ACHN (cell line): ENCODE measurements at regions not wholly inside any gene's neighbourhood (a gene's known extent, or its start where the extent isn't known, plus 50 kb on each side); places are given as distances from the start of the nearest gene placed in this dataset.
"Not testable (repeated sequence)": the region's sequence is repeated elsewhere in the genome, so short reads cannot be mapped to it uniquely, and the experiment has no call there.

ENCODE experiments used
- DNase-seq: peaks from one replicate; pipeline ENCODE4 v3.0.0-alpha.2; 2015
- in situ Hi-C: cut with HindIII; loops from 2 replicates; pipeline ENCODE4 v1.10.0; 2017; ENCODE audit warnings: low sequenced_read_pairs, low pct_ligation_motif_present, low pct_unique_long_range_greater_than_20kb

DNA sequence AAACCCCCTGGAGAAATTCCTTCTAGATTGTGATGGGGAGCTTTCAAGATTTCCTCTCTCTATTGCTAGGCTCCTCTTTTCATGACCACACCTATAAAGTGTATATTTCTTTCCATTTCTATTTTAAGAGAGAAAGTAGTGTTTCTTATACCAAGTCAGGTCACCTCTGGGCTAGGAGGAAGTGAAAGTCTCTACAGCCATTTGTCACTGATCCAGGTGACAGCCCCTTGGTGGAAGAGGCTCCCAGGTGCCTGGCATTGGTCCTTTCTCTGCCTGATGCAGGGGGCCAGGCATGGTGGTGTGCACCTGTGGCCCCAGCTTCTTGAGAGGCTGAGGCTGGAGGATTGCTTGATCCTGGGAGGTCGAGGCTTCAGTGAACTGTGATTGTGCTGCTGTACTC lies 64.7 kb downstream of the DHCR7 start:
- DNase-seq, result no peak

DNA sequence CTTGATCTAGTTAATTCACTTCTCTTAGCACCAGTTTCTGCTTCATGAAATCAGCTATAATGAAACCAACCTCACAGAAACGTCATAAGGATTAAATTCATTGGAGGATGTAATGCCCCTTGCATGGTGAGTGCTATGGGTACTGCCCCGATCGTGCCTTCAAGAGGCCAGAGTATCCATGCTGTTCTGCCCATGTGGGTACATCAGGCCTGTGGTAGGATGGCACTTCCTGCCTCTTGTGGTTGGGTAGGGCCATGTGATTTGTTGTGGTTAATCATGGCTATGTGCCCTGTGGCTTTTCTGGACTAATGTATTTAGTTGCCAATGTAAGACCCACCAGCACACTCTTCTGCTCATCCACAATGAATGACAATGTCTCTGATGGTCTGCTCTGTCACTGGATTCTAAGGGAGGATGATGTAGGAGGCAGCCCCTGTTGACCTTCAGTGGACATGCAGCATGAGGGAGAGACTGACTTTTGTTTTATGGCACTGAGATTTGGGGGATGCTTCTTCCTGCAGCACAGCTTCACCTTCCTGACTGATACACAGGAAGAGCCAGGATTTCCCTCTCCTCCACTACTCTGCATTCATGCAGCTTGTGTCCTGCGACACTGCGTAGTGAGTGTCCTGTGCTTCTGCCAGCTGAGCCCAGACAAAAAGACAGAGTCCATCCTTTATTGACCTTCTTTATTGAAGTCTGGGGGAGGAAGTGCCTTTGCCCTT lies 66.2 kb downstream of the DHCR7 start:
- in situ Hi-C loops, result no loop called here
- no peak for DNase-seq

More for the DNA sequence above, 64.7 kb downstream of the DHCR7 start:
- in situ Hi-C loops, result no loop called here

DNA sequence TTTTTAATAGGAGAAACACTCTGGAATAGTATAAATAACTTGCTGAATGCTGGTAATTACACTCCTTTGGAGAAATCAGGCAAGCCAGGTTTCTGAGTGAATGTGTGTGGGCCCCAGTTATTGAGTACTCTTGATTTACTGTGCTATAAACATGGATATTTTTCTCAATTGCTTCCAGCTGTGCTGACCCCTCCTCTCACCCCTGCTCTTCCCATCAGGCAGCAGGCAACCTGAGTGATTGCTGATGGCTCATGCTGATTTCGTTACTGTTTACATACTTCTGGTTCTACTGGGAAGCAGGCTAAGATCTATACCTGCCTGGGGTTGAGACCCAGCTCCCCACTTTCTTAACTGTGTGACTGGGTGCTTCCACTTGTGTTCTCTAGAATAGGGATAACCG lies 68.5 kb downstream of the DHCR7 start:
- in situ Hi-C loops, result no loop called here
- DNase-seq, result no peak

DNA sequence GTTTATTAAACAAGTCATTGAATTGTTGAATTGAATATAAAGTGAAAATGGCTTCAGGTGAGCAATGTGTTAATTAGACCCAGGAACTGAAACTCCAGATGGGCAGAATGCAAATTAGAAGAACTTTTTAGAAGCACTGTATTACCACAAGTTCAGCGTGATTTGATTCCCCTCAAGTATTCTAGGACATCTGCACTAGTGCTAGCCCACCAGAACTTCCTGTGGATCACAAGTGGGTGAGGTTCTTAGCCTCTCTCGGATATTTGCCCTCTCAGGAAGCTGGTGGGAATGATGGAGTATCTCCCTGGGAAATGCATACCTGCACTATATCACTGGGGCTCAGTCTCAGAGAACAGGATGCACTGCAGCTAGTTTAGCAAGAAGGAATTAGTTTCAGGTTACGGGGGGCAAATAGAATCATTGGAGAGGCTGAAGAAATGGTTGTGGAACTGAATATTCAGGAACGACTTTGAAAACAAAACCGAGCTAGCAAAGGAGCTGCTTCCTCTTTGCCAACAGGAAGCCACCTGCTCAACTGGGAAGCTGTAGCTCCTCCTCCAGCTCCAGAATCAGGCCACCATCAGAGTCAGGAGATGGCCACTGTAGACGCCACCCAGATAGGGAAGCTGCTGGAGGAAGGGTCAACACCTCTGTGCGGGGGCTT lies 74.3 kb downstream of the DHCR7 start:
- no peak for DNase-seq
- in situ Hi-C loops, result no loop called here

DNA sequence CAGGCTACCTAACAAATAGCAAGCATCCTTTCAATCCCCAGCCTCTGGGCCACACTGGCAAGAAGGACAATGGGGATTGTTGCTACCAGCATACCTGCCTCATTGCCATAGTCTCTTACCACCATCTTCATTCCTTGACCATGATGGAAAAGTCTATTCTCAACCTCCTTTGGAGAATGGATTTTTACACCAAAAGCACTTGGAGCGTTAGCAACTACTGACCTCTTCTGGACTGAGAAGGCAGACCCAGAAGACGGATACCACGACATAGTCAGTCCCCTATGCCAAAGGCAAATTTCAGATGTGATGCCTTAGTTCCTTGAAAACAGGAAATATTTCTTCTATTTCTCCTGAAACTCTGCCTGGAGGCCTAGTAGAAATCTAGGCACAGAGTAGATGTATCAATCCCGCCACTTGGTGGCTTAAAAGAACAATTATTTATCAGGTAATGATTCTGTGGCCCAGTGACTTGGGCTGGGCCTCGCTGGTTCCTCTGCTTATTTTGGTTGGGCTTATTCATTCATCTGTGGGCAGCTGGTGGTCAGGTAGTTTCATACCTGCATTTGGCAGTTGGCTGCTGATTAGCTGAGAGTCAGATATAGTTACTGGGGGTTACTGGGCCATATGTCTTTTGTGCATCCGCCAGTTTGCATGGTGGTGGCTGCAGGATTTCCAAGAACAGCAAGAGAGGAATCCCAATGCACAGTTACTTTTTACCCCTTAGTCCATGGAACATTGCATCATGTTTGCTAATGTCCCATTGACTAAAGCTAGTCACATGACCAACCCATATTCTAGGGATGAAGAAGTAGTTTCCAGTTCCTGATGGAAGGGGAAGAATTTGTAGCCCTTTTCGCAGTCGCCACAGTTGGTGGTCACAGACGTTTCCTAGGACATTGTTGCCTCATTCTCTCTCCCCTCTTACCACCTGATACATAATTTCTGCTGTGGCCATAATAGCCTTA lies 75.2 kb downstream of the DHCR7 start:
- in situ Hi-C loops, result no loop called here
- DNase-seq, result peak; percentile 53

DNA sequence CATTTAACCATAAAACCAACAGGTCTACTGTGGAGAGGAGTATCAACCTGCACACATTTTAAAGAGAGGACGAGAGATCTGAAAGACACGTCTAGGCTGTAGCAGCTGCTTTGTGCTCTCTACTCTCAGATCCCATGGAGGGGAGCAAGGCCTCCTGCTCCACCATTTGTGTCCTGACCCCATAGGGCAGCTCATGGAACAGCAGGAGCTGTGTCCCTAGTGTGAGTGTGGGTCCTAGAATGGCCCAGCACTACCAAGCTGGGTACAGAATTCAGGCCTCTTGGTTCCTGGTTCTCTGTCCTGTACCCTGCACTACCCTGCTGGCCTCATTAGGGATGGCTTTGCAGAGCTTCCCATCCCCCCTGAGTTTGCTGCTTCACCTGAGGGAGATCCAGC lies 76.5 kb downstream of the DHCR7 start:
- in situ Hi-C loops, result no loop called here
- DNase-seq, result no peak

DNA sequence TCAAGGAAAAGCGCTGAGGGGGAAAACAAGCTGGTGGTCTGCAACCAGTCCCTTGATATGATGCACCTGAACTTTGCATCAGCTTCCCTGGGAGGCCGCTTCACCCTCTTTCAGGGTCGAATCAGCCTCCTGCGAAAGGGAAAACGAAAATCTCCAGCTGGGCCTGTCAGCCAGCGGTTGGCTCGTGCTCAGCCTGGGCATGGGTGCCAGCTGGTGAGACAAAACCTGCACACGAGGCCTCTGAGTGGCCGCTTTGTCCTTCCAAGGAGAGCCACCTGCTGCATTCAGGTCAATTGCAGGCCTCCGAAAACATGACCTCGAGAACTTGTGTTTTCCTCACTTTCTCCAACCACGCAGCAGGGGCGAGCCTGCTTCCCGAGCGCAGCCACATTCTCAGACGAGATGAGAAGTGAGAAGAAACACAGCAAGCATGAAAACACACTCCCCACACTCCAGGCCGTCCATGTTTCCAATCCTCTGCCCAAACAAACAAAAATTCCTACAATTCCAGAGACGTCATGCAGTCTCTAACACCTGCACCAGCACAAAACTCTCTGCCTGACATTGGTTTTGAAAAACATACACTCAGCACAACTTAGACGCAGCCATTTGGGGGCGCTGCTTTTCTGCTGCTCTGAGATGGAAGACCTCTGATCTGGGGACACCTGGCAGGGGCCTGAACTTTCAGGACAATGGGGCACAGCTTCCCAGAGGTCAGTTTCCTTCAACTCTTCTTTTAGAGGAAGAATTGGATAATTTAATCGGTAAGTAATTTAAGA lies 77.1 kb downstream of the DHCR7 start:
- no peak for DNase-seq
- in situ Hi-C loops, result no loop called here

DNA sequence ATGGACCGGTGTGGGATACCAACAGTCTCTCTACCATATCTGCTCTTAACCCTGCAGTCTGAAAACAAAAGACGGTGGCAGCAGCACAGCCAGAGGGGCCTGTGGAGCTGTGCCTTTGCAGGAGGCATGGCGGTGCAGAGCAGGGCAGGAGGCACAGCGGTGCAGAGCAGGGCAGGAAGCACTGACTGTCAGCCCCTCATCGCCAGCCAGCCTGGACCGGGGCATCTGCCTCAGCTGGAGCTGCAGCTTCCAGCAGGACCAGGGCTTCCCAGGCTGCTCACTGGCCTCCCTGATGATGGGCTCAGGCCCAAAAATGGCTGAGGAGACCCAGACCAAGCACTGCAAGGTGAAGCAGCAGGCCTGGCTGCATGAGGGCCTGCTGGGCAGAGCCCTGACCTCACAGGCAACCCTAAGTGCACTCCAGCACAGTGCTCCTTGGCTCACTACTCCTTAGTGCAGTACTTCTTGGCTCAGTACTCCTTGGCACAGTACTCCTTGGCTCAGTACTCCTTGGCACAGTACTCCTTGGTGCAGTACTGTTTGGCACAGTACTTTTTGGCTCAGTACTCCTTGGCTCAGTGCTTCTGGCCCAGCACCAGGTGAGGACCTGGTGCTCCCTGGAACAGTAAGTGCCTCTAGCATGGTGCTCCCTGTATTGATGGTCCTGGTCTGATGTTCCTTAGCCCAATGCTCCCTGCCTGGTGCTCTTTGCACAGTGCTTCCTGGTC lies 78.0 kb downstream of the DHCR7 start:
- DNase-seq, result no peak
- in situ Hi-C loops, result no loop called here

DNA sequence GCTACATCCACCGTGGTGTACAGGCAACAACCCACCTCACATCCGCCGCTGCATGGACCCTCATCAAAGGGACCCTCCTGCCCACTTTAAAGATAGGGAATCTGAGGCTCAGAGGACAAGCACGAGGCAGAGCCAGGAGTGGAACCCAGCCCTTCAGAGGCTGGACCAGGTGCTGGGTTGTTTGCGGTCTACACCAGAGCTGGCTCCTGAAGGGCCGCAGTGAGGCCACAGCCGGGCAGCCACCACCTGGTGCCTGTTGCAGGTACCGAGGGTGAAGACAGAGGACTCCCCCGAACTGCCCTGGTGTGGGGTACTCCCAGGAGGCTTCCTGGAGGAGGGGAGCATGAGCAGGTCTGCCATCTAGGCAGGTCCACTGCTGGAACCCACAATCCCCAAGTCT lies 78.8 kb downstream of the DHCR7 start:
- in situ Hi-C loops, result no loop called here
- no peak for DNase-seq

DNA sequence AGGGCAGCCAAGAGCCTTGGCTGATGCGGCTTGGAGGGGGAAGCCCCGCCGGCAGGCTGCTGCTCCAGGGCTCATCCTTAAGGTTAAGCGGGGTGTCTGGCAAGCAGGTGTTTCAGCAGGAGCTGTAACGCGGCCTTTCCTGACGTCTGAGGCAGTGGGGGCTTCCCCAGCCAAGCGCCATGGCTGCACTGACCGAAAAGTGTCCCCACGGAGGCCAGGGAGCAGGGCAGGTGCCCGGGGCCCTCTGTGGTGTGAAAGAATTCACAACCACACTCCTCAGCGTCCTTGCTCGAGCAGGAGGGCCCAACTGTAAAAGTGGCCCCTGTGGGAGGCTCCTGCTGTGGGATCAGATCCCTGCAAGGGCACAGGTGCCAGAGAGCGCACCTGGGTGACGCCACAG lies 79.2 kb downstream of the DHCR7 start:
- DNase-seq, result no peak
- in situ Hi-C loops, result no loop called here

DNA sequence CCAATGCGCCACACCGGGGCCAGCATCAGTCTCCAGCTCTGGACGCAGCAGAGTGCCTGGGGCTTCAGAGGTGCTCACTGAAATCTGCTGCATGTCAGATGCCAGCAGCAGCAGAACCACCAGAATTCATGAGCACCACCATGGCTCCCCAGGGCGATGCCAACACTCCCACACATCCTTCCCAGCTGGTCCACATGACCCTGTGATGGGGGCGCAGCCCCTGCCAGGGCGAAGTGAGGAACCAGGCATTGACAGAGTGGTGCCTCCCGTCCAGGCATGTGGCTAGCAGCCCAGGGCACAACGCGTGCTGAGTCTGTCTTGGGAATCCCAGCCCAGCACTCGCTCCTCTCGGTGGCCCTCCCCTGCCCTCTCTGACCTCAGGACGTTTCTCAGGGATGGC lies 80.4 kb downstream of the DHCR7 start:
- DNase-seq, result no peak
- in situ Hi-C loops, result no loop called here

DNA sequence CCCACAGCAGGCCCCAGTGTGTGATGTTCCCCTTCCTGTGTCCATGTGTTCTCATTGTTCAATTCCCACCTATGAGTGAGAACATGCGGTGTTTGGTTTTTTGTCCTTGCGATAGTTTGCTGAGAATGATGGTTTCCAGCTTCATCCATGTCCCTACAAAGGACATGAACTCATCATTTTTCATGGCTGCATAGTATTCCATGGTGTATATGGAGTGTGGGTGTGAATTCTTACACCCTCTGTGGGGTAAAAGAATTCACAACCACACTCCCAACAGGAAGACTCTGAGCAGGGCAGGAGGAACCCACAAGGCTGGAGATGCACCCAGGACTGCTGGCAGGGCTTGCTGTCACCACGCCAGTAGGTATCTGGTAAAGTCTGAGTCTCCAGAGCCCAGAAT lies 80.9 kb downstream of the DHCR7 start:
- in situ Hi-C loops, DNase-seq: not testable (repeated sequence)

DNA sequence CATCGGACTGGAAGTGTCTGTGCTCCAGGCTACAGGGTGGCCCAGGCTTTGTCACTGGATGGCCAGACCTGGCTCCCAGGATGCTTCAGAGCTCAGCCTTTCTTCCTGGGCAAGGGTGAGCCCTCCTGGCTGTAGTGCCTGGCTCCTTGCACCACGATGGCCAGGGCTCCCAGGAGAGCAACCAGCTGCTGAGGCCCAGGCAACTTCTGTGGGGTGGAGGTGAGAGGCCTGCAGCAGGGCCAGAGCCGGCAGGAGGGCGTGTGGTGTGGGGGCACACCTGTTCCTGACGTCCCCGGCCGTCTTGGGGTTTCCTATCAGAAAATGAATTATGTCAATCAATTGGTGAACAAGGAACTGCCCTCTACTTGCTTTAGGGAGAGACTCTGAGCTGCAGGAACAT lies 82.1 kb downstream of the DHCR7 start:
- no peak for DNase-seq
- in situ Hi-C loops, result no loop called here

DNA sequence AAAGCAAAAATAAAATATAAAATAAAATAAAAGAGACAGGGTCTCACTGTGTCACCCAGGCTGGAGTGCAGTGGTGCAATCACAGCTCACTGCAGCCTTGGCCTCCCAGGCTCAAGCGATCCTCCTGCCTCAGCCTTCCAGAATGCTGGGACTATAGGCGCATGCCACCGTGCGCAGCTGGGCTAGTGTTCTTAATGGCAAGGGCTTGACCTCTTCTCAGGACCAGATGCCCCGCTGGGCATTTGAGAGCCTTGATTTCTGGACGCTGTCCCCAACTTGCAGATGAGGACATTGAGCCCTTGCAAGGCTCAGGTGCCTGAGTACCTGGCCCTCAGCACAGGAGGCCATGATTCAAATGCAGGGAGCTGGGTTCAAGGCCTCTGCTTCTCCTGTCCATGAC lies 82.6 kb downstream of the DHCR7 start:
- no peak for DNase-seq
- in situ Hi-C loops, result no loop called here

DNA sequence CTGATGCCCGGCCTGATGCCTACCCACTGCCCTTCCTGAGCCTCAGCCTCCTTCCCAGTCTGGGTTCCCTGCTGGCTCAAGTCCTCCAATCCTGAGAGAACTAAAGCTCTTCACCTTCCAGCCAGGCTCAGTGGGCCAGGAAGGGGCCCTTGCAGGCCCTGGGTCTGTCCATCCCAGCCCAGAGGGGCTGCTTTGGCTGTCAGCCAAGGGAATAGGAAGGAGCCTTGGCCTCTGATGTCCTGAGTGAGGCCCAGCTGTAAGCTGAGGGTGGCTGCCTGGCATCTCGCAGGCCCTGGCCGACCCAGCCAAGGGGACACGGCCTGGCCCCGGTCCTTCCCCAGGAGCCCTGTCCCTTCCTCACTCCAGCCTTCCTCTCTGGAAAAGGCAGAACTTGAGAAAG lies 83.4 kb downstream of the DHCR7 start:
- no peak for DNase-seq
- in situ Hi-C loops, result no loop called here

DNA sequence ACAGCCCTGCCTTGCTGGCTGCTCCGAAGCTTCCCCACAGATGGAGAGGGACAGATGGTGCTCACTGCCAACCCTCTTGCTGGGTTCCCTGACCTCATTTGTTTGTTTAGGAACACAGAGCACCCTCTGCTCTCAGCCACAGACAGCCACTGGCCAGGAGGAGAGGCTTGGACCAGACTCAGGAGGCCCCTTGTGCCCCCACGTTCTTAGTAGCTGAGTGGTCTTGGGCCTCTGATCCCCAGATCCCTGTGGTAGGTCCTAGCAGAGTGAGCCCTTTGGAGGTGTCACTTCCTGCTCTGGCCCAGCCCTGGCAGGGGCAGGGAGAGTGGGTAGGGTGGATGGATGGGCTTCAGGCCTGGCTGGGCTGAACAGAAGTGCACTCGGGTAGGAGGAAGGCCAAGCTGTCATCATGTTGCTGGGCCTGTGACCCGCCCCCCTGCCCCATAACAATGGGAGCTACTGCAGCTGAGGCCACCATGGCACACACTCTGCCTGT lies 84.0 kb downstream of the DHCR7 start:
- in situ Hi-C loops, result no loop called here
- no peak for DNase-seq

DNA sequence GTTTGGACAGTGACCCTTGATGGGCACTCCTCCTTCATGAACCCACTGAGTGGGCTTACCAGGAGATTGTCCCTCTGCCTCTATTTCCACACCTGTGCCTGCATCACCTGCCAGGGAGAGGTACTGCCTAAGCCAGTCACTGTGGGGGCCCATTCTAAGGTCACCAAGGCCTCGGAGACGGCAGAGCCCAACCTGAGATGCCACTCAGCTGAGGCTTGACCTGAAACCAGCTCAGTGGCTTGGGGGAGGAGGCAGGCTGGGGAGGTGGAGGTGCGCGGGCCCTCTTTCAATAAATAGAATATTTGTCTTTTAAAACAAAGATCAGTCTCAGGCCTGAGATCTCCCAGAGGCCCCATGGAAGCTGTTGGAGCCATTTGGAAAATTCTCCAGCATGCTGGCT lies 84.5 kb downstream of the DHCR7 start:
- DNase-seq, result no peak
- in situ Hi-C loops, result no loop called here

DNA sequence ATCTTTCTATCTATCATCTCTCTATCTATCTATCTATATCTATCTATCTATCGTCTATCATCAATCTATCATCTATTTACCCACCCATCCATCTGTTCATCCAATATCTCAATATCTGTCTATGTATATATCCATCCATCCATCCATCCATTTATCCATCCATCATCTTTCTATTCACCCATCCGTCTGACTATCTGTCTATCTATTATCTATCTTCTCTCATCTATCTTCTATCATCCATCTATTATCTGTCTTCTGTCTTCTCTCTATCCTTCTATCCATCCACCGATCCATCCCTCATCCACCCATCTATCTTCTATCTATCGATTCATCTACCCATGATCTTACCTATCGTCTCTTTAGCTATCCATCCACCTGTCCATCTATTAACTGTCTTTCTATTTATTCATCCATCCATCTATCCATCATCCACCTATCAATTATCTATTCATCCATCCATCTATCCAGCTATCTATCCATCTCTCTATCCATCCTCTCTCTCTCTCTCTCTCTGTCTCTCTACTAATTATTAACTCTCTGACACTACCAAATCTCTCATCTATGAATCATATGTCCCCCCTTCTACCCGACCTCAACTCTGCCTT lies 89.1 kb downstream of the DHCR7 start:
- in situ Hi-C loops, result no loop called here
- DNase-seq, result no peak
